K562 (cell line): ENCODE measurements at regions not wholly inside any gene's neighbourhood (a gene's known extent, or its start where the extent isn't known, plus 50 kb on each side); places are given as distances from the start of the nearest gene placed in this dataset.

Source experiments
- ATAC-seq: fragments of 200-7000 bp; cut with Tn5 transposase; 3 replicates; pipeline ENCODE4 v1.9.1; 2020; ENCODE audit warnings: moderate library complexity
- BruUV-seq: library from RNA; stranded (reverse); fragments of 400-500 nt; replicated peaks from 2 replicates; lab custom pipeline; 2021; lab: Mats Ljungman, UMichigan
- CTCF ChIA-PET: fragments of 300-600 bp; formaldehyde crosslinking; extraction: SDS; loops from one replicate; lab custom pipeline; 2021; ENCODE audit warnings: low intra/inter-chr PET ratio; lab: Yijun Ruan, JAX
- POLR2A ChIA-PET: fragments of 300-600, 350-650 bp; sonication (Branson Sonifier 250); formaldehyde crosslinking; extraction: SDS; loops from one replicate; lab custom pipeline; 2021; ENCODE audit warnings: antibody characterized with exemption, inconsistent platforms; lab: Yijun Ruan, JAX
- DNase-seq, 4 experiments: peaks; one replicate each; pipeline versions ENCODE4 v3.0.0 to v3.0.0-alpha.2; 2011 to 2018; ENCODE audit warnings: low spot score in 3 of 4, mixed read lengths in 3 of 4; ENCODE audit errors: extremely low read depth in 1 of 4
- FAIRE-seq: peaks from 2 replicates; lab custom pipeline; 2011; peaks lifted over from hg19 to GRCh38; lab: Jason Lieb, UNC
- H2AFZ ChIP-seq: 2 replicates; pipeline ENCODE4 v1.6.0; 2011; ENCODE audit warnings: low read depth, low read length, control low read depth, inconsistent platforms
- H3K27ac ChIP-seq: fragments of 200-600 bp; 3 replicates; pipeline ENCODE4 v1.8.0; 2011; ENCODE audit warnings: low read depth, mild to moderate bottlenecking, control low read depth, inconsistent platforms, low read length, moderate library complexity, mixed read lengths; ENCODE audit errors: extremely low read depth
- H3K27me3 ChIP-seq, 2 experiments: fragments of 300-600 bp in 1 of 2; 2 replicates in 1 of 2; 3 replicates in 1 of 2; pipeline versions ENCODE4 v1.6.0 to v1.8.0; 2011; ENCODE audit warnings: inconsistent platforms in 2 of 2, low read length in 2 of 2, mild to moderate bottlenecking in 1 of 2, mixed read lengths in 1 of 2, moderate library complexity in 1 of 2; ENCODE audit not compliant: control insufficient read depth in 2 of 2, insufficient read depth in 2 of 2
- H3K36me3 ChIP-seq: fragments of 300-600 bp; 3 replicates; pipeline ENCODE4 v1.8.0; 2011; ENCODE audit warnings: mild to moderate bottlenecking, low read length, inconsistent platforms; ENCODE audit not compliant: control insufficient read depth, insufficient read depth
- H3K4me1 ChIP-seq, 2 experiments: fragments of 200-600 bp in 1 of 2; replicated peaks in 1 of 2; 2 replicates in 1 of 2; 3 replicates in 1 of 2; pipeline versions ENCODE4 v1.5.1 to v1.8.0; 2011; ENCODE audit warnings: inconsistent platforms in 2 of 2, low read length in 2 of 2, mild to moderate bottlenecking in 1 of 2, mixed read lengths in 1 of 2, moderate library complexity in 1 of 2; ENCODE audit not compliant: control insufficient read depth in 2 of 2, insufficient read depth in 2 of 2
- H3K4me2 ChIP-seq: 2 replicates; pipeline ENCODE4 v1.6.1; 2011; ENCODE audit warnings: low read length, control low read depth, inconsistent platforms, mixed read lengths; ENCODE audit not compliant: insufficient read depth
- H3K4me3 ChIP-seq: fragments of 200-600 bp; sonication (generic), shearing (Covaris generic); 2 replicates; pipeline ENCODE4 v1.5.1; 2016; ENCODE audit warnings: control low read depth, inconsistent platforms
- H3K79me2 ChIP-seq: fragments of 200-600 bp; 3 replicates; pipeline ENCODE4 v1.8.0; 2011; ENCODE audit warnings: low read length, inconsistent platforms; ENCODE audit not compliant: control insufficient read depth, insufficient read depth
- H3K9ac ChIP-seq, 2 experiments: 2 replicates each; pipeline versions ENCODE4 v1.6.0 to v1.6.1; 2011; ENCODE audit warnings: low read depth in 2 of 2, low read length in 2 of 2, control low read depth in 1 of 2, inconsistent platforms in 1 of 2, mild to moderate bottlenecking in 1 of 2, mixed read lengths in 1 of 2; ENCODE audit not compliant: insufficient read depth in 1 of 2
- H3K9me1 ChIP-seq: one replicate; pipeline ENCODE4 v1.6.0; 2011; ENCODE audit warnings: inconsistent platforms, mild to moderate bottlenecking, low read length, moderate library complexity; ENCODE audit not compliant: control insufficient read depth, insufficient read depth
- H3K9me3 ChIP-seq: replicated peaks from 2 replicates; pipeline ENCODE4 v1.5.1; 2011; ENCODE audit warnings: low read depth, low read length, inconsistent platforms; ENCODE audit not compliant: control insufficient read depth, insufficient read depth
- H4K20me1 ChIP-seq: replicated peaks from 2 replicates; pipeline ENCODE4 v1.6.1; 2011; ENCODE audit warnings: low read length, inconsistent platforms, mixed read lengths; ENCODE audit not compliant: control insufficient read depth, insufficient read depth
- DDX20 ChIP-seq: fragments of 450-650 bp; IDR thresholded peaks from 2 replicates; pipeline ENCODE4 v1.6.1; 2016; ENCODE audit warnings: missing genetic modification characterization, low read depth, mild to moderate bottlenecking, missing compliant biosample characterization, moderate library complexity
- HDAC6 ChIP-seq: IDR thresholded peaks from 2 replicates; pipeline ENCODE4 v1.6.1; 2012; ENCODE audit warnings: low read depth, mild to moderate bottlenecking, control low read depth, inconsistent platforms, low read length, moderate library complexity
- MEIS2 ChIP-seq: fragments of 450-650 bp; IDR thresholded peaks from 2 replicates; pipeline ENCODE4 v1.6.1; 2014; ENCODE audit warnings: mild to moderate bottlenecking; ENCODE audit not compliant: partially characterized antibody
- NUFIP1 ChIP-seq: fragments of 450-650 bp; IDR thresholded peaks from 2 replicates; pipeline ENCODE4 v1.6.1; 2018; ENCODE audit not compliant: partially characterized antibody
- RAD51 ChIP-seq: fragments of 450-650 bp; IDR thresholded peaks from 2 replicates; pipeline ENCODE4 v1.7.1; 2016; ENCODE audit warnings: low read depth, mild to moderate bottlenecking, borderline replicate concordance
- SMAD1 ChIP-seq: fragments of 150-350 bp; IDR thresholded peaks from 2 replicates; pipeline ENCODE4 v1.6.1; 2014; ENCODE audit warnings: low read length, low read depth; ENCODE audit not compliant: partially characterized antibody
- ZNF239 ChIP-seq: fragments of 250-450 bp; sonication (Bioruptor Pico); IDR thresholded peaks from 2 replicates; pipeline ENCODE4 v1.4.0; 2020; ENCODE audit warnings: mild to moderate bottlenecking
- WGBS: fragments of 100-300 bp; shearing (Covaris generic); methylation state at CpG from one replicate; pipeline ENCODE4 v1.1.6; 2016; ENCODE audit warnings: low coverage, mixed read lengths; ENCODE audit not compliant: insufficient coverage; ENCODE audit errors: missing lambda C conversion rate; 5-methylcytosine and 5-hydroxymethylcytosine counted together
- in situ Hi-C: fragments of 300-500 bp; cut with MboI; formaldehyde crosslinking; loops from 4 replicates; pipeline ENCODE4 v1.15.0; 2018; ENCODE audit warnings: inconsistent platforms, mixed read lengths
- intact Hi-C: fragments of 100-400 bp; cut with micrococcal nuclease; formaldehyde crosslinking; loops from 2 replicates; pipeline ENCODE4 v1.14.2; 2022
- TF ChIP-seq, protein P1 (sequence below): sonication (generic); formaldehyde crosslinking; IDR thresholded peaks from 2 replicates; pipeline ENCODE4 v1.8.0; 2022; ENCODE audit warnings: missing genetic modification reagents, mild to moderate bottlenecking, borderline replicate concordance

DNA sequence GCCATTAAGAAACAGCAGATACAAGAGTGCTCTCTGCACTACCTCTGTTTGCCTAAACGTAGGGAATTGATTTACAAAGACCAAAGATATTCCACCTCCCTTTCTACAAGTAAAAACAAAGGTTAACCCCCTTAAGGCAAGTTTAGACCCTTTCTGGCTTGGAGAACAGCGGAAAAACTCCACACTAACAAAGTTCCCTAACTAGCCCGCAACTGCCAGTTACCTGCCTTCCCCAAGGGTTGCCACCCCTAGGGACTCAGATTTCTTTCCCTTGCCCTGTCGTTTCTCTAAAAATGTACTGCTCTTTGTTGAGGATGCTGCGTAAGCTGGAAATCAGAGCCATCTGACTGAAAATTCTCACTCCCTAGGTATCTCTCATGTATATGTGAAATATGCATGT lies 627.5 kb upstream of the SOX11 start:
- Histone ChIP-seq H3K9ac (no peak overlapping the region), H2AFZ (no peak overlapping the region), H4K20me1 (no peaks in the 10 kb centered on the region), H3K4me2 (no peak overlapping the region), H3K4me1 (no peaks in the 10 kb centered on the region), H3K9me1 (no peaks in the 10 kb centered on the region), H3K27me3 (no peaks in the 10 kb centered on the region), H3K27ac (no peak overlapping the region), H3K36me3 (no peaks in the 10 kb centered on the region), H3K4me3 (no peak overlapping the region), H3K79me2 (no peaks in the 10 kb centered on the region), H3K9me3 (no peaks in the 10 kb centered on the region)
- DNase-seq: no peak
- no peak for FAIRE-seq
- in situ Hi-C loops (no loop called here), intact Hi-C loops (no loop called here)
- ChIA-PET POLR2A (no interaction called here), CTCF (no interaction called here)
- TF ChIP-seq ZNF239 (CRISPR knock-in tag): no peak
- TF ChIP-seq SMAD1: no peak
- TF ChIP-seq, protein P1, sequence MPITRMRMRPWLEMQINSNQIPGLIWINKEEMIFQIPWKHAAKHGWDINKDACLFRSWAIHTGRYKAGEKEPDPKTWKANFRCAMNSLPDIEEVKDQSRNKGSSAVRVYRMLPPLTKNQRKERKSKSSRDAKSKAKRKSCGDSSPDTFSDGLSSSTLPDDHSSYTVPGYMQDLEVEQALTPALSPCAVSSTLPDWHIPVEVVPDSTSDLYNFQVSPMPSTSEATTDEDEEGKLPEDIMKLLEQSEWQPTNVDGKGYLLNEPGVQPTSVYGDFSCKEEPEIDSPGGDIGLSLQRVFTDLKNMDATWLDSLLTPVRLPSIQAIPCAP (CRISPR knock-in tag): no peak
- TF ChIP-seq NUFIP1: no peak
- no peak for TF ChIP-seq RAD51
- TF ChIP-seq HDAC6: no peak
- no peak for TF ChIP-seq DDX20
- no peak for TF ChIP-seq MEIS2
- WGBS: 0% methylated on average over 5 of the region's 5 CpGs
- no peak for ATAC-seq
- no TSS peak for BruUV-seq
